Testis (tissue), 2 donors: ENCODE measurements at regions not wholly inside any gene's neighbourhood (a gene's known extent, or its start where the extent isn't known, plus 50 kb on each side); places are given as distances from the start of the nearest gene placed in this dataset.
"Not testable (repeated sequence)": the region's sequence is repeated elsewhere in the genome, so short reads cannot be mapped to it uniquely, and the experiment has no call there.

Experiments
- DNase-seq: peaks from one replicate; pipeline ENCODE4 v3.0.0-alpha.2; 2019
- H3K27ac ChIP-seq, 2 donors: fragments of 200-600 bp; sonication (generic); one replicate each; pipeline ENCODE4 v1.5.1; 2019
- H3K27me3 ChIP-seq: fragments of 200-600 bp; sonication (generic); one replicate; pipeline ENCODE4 v1.5.1; 2019
- H3K36me3 ChIP-seq: fragments of 200-600 bp; sonication (generic); one replicate; pipeline ENCODE4 v1.5.1; 2017; ENCODE audit warnings: low read depth; ENCODE audit errors: missing control alignments
- H3K4me1 ChIP-seq: fragments of 200-600 bp; sonication (generic); one replicate; pipeline ENCODE4 v1.5.1; 2019
- H3K4me3 ChIP-seq, 2 donors: fragments of 200-600 bp; sonication (generic); one replicate each; pipeline ENCODE4 v1.5.1; 2017 to 2019
- H3K9me3 ChIP-seq: fragments of 200-600 bp; sonication (generic); one replicate; pipeline ENCODE4 v1.5.1; 2017
- POLR2A ChIP-seq: fragments of 450-650 bp; IDR thresholded peaks from one replicate; pipeline ENCODE4 v1.6.1; 2017; ENCODE audit warnings: antibody characterized with exemption, mild to moderate bottlenecking, moderate library complexity
- WGBS, 2 donors: methylation state at CpG; one replicate each; pipeline ENCODE4 v1.1.5; 2018; 5-methylcytosine and 5-hydroxymethylcytosine counted together
- intact Hi-C: fragments of 100-400 bp; cut with DNase I; formaldehyde crosslinking; loops from one replicate; pipeline ENCODE4 v1.15.1; 2023; ENCODE audit warnings: low total_unique reads
- TF ChIP-seq, protein P1 (sequence below), 3 experiments: fragments of 450-650 bp in 2 of 3; fragments of 200-600 bp in 1 of 3; sonication (generic) in 1 of 3; IDR thresholded peaks; one replicate each; pipeline ENCODE4 v1.5.1; 2016 to 2019; ENCODE audit warnings: antibody characterized with exemption in 3 of 3, mild to moderate bottlenecking in 2 of 3, moderate library complexity in 1 of 3

DNA sequence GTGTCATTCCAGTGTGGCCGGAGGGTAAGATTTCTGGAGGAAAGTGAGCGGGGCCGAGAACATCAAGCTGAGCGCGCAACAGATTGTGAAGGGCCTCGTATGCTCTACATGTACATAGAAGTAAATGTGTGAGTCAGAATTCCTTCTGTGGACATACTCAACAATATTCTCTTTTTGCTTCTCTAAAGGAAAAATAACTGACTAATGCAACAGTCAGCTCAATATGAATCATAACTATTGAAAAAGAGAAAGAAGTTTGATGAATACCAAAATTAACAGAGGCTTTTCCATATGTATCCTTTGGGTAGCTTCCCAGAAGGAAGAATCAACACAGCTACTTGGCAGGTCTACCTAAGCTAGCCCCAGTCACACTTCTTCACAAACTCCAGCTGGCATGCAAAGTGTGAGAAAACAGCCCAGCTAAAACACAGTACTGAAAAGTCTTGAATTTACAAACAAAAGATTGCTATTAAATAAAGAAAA, 87.5 kb upstream of the ZFP42 start:
- TF ChIP-seq, protein P1, sequence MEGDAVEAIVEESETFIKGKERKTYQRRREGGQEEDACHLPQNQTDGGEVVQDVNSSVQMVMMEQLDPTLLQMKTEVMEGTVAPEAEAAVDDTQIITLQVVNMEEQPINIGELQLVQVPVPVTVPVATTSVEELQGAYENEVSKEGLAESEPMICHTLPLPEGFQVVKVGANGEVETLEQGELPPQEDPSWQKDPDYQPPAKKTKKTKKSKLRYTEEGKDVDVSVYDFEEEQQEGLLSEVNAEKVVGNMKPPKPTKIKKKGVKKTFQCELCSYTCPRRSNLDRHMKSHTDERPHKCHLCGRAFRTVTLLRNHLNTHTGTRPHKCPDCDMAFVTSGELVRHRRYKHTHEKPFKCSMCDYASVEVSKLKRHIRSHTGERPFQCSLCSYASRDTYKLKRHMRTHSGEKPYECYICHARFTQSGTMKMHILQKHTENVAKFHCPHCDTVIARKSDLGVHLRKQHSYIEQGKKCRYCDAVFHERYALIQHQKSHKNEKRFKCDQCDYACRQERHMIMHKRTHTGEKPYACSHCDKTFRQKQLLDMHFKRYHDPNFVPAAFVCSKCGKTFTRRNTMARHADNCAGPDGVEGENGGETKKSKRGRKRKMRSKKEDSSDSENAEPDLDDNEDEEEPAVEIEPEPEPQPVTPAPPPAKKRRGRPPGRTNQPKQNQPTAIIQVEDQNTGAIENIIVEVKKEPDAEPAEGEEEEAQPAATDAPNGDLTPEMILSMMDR (IDR thresholded peaks at IDR 0.05), result no peak
- no peak for TF ChIP-seq POLR2A
- H3K27ac ChIP-seq, result no peak overlapping the region
- WGBS, 2 donors, result 74 to 84% methylated on average over 6 of the region's 6 CpGs
- H3K36me3 ChIP-seq, result no peaks in the 10 kb centered on the region
- intact Hi-C loops, result no loop called here
- H3K27me3 ChIP-seq, result no peaks in the 10 kb centered on the region
- H3K4me3 ChIP-seq, result no peak overlapping the region
- H3K4me1 ChIP-seq, result no peaks in the 10 kb centered on the region
- no peak for DNase-seq
- H3K9me3 ChIP-seq, result no peaks in the 10 kb centered on the region

DNA sequence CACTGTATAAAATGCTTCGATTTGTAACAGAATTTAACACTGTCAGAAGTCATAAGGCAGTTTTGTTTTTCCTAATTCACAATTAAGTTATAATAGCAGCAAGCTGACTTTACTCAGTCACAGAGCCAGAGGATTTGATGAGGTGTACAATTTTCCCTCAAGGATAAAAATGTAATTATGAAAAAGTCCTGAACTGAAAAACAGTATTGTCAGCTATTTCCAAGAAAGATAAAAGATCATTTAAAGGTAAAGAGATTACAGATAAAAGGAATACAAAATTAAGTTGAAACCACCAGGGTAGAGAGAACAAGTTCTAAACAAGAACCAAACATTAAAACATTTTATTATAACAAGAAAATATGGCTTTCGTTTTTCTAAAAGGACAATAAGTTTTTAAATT, 86.8 kb upstream of the ZFP42 start:
- no peaks in the 10 kb centered on the region for H3K27me3 ChIP-seq
- no peak for DNase-seq
- H3K27ac ChIP-seq, result no peak overlapping the region
- H3K4me1 ChIP-seq, result no peaks in the 10 kb centered on the region
- TF ChIP-seq, protein P1 (IDR thresholded peaks at IDR 0.05), result no peak
- TF ChIP-seq POLR2A, result no peak
- WGBS, 2 donors, result 44 to 49% methylated on average over 2 of the region's 2 CpGs
- no peaks in the 10 kb centered on the region for H3K36me3 ChIP-seq
- no peaks in the 10 kb centered on the region for H3K9me3 ChIP-seq
- no peak overlapping the region for H3K4me3 ChIP-seq
- intact Hi-C loops, result no loop called here

DNA sequence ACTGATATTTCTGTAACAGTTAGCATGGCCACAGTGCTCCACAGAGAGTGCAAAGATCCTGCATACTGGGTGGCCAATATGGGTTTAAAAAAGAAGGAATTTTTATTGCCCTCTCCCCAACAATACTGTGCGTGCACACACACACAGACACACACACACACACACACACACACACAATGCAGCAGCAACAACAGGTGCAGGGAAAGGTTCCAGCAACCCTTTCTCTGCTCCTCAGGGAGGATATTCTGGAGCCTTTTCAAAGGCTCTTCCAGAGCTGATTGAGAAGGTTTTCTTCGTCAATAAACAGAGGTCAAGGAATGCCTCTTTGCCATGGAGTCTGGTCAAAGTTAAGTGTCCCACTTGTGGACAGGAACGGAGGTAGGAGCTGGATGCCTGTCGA, 84.8 kb upstream of the ZFP42 start:
- Histone ChIP-seq H3K36me3 (no peaks in the 10 kb centered on the region), H3K27ac (no peak overlapping the region), H3K4me3 (no peak overlapping the region), H3K4me1 (no peaks in the 10 kb centered on the region), H3K27me3 (no peaks in the 10 kb centered on the region), H3K9me3 (no peaks in the 10 kb centered on the region)
- 59 to 78% methylated on average over 4 of the region's 4 CpGs for WGBS, 2 donors
- no peak for DNase-seq
- intact Hi-C loops, result no loop called here
- TF ChIP-seq POLR2A, result no peak
- TF ChIP-seq, protein P1 (IDR thresholded peaks at IDR 0.05), result no peak

DNA sequence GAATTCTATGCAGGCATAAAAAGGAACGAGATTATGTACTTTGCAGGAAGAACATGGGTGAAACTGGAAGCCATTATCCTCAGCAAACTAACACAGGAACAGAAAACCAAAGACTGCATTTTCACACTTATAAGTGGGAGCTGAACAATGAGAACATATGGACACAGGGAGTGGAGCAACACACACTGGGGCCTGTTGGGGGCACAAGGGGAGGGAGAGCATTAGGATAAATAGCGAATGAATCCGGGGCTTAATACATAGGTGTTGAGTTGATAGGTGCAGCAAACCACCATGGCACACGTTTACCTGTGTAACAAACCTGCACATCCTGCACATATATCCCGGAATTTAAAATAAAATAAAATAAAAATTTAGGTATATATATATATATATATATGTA, 80.2 kb upstream of the ZFP42 start:
- intact Hi-C loops, H3K36me3 ChIP-seq, H3K4me1 ChIP-seq, H3K27ac ChIP-seq, H3K27me3 ChIP-seq, H3K4me3 ChIP-seq, DNase-seq, H3K9me3 ChIP-seq: not testable (repeated sequence)
- 78 to 90% methylated on average over 5 of the region's 5 CpGs for WGBS, 2 donors

DNA sequence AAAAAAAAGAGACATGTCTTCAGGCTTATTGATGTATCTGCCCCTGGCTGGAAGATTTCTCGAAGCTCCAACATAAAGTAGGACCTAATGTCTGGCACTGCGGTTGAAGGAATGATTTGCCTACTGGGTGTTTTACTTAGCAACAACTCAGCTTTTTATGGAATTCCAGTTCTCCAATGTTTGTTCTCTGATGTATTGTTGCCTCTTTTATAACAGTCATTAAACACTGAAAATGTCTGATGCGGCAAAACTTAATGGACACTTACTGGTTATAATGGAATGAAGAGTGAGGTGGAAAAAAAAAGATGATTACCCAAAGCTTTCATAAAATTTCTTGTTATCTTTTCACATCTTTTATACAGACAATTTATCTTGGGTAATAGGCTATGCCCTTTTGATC, 75.6 kb upstream of the ZFP42 start:
- 65 to 78% methylated on average over 3 of the region's 3 CpGs for WGBS, 2 donors
- H3K27me3 ChIP-seq, result no peaks in the 10 kb centered on the region
- no peak for DNase-seq
- intact Hi-C loops, result no loop called here
- H3K36me3 ChIP-seq, result no peaks in the 10 kb centered on the region
- H3K4me1 ChIP-seq, result no peaks in the 10 kb centered on the region
- no peak overlapping the region for H3K27ac ChIP-seq
- TF ChIP-seq, protein P1 (IDR thresholded peaks at IDR 0.05), result no peak
- no peak for TF ChIP-seq POLR2A
- H3K9me3 ChIP-seq, result no peaks in the 10 kb centered on the region
- H3K4me3 ChIP-seq, result no peak overlapping the region
